ENCODE measurements at regions not wholly inside any gene's neighbourhood (a gene's known extent, or its start where the extent isn't known, plus 50 kb on each side); places are given as distances from the start of the nearest gene placed in this dataset.

DNA sequence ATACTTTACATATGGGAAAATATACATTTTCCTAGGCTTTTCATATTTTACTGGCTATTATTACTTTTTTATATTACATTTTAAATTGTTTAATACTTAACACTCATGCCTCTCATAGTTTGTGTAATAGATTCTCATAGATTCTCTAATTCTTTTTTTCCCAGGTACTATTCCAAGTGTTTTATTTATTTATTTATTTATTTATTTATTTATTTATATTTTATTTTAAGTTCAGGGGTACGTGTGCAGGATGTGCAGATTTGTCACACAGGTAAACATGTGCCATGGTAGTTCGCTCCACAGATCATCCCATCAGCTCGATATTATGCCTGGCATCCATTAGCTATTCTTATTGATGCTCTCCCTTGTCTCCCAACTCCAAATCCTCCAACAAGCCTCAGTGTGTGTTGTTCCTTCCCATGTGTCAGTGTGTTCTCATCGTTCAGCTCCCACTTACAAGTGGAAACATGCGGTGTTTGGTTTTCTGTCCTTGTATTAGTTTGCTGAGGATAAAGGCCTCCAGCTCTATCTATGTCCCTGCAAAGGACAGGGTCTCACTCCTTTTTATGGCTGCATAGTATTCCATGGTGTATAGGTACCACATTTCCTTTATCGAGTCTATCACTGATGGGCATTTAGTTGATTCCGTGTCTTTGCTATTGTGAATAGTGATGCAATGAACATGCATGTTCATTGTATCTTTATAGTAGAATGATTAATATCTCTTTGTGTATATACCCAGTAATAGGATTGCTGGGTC, 205.4 kb upstream of the P2RY1 start:
- ATAC-seq (ENCODE audit: low read depth) (no peak), DNase-seq (ENCODE audit: low spot score) (no peak)
- H3K9me3 ChIP-seq (ENCODE audit: severe bottlenecking) = no peaks in the 10 kb centered on the region

GRCh38 chr3:152635389-152635788, 199.5 kb upstream of the P2RY1 start:
- no peaks in the 10 kb centered on the region for H3K36me3 ChIP-seq (ENCODE audit: low read depth)
- peaks cover 10% of the 10 kb centered on the region for H3K4me1 ChIP-seq (ENCODE audit: insufficient read depth, poor library complexity, severe bottlenecking)
- ATAC-seq (ENCODE audit: low read depth) (no peak), DNase-seq (ENCODE audit: low spot score) (no peak)
- H3K27me3 ChIP-seq (ENCODE audit: insufficient read depth, poor library complexity, severe bottlenecking) = no peaks in the 10 kb centered on the region
- TF ChIP-seq CTCF (IDR thresholded peaks at IDR 0.05; ENCODE audit: poor library complexity, severe bottlenecking) = no peak
- H3K27ac ChIP-seq (ENCODE audit: poor library complexity, severe bottlenecking) = no peak overlapping the region
- H3K9me3 ChIP-seq (ENCODE audit: severe bottlenecking) = no peaks in the 10 kb centered on the region
- H3K4me3 ChIP-seq (ENCODE audit: severe bottlenecking) = no peak overlapping the region

More for the DNA sequence above, 205.4 kb upstream of the P2RY1 start:
- Histone ChIP-seq H3K27me3 (ENCODE audit: insufficient read depth, poor library complexity, severe bottlenecking) (no peaks in the 10 kb centered on the region), H3K4me3 (ENCODE audit: severe bottlenecking) (no peak overlapping the region), H3K27ac (ENCODE audit: poor library complexity, severe bottlenecking) (no peak overlapping the region), H3K36me3 (ENCODE audit: low read depth) (no peaks in the 10 kb centered on the region), H3K4me1 (ENCODE audit: insufficient read depth, poor library complexity, severe bottlenecking) (no peaks in the 10 kb centered on the region)
- TF ChIP-seq CTCF (IDR thresholded peaks at IDR 0.05; ENCODE audit: poor library complexity, severe bottlenecking) = no peak

- H3K9me3 ChIP-seq (ENCODE audit: severe bottlenecking) = no peaks in the 10 kb centered on the region
- no peak overlapping the region for H3K4me3 ChIP-seq (ENCODE audit: severe bottlenecking)
- H3K4me1 ChIP-seq (ENCODE audit: insufficient read depth, poor library complexity, severe bottlenecking) = peaks cover 10% of the 10 kb centered on the region
- TF ChIP-seq CTCF (IDR thresholded peaks at IDR 0.05; ENCODE audit: poor library complexity, severe bottlenecking) = no peak
- ATAC-seq (ENCODE audit: low read depth) (no peak), DNase-seq (ENCODE audit: low spot score) (no peak)
- no peaks in the 10 kb centered on the region for H3K27me3 ChIP-seq (ENCODE audit: insufficient read depth, poor library complexity, severe bottlenecking)
- no peaks in the 10 kb centered on the region for H3K36me3 ChIP-seq (ENCODE audit: low read depth)
- H3K27ac ChIP-seq (ENCODE audit: poor library complexity, severe bottlenecking) = no peak overlapping the region
These were observed 198.3 kb upstream of the P2RY1 start for GRCh38 chr3:152636651-152637050.

GRCh38 chr3:152638214-152638613, 196.7 kb upstream of the P2RY1 start:
- Histone ChIP-seq H3K27ac (ENCODE audit: poor library complexity, severe bottlenecking) (peak overlapping the region; percentile 25), H3K4me1 (ENCODE audit: insufficient read depth, poor library complexity, severe bottlenecking) (peaks cover 10% of the 10 kb centered on the region), H3K27me3 (ENCODE audit: insufficient read depth, poor library complexity, severe bottlenecking) (no peaks in the 10 kb centered on the region), H3K9me3 (ENCODE audit: severe bottlenecking) (no peaks in the 10 kb centered on the region), H3K36me3 (ENCODE audit: low read depth) (no peaks in the 10 kb centered on the region), H3K4me3 (ENCODE audit: severe bottlenecking) (no peak overlapping the region)
- no peak for TF ChIP-seq CTCF (IDR thresholded peaks at IDR 0.05; ENCODE audit: poor library complexity, severe bottlenecking)
- ATAC-seq (ENCODE audit: low read depth) = no peak
- DNase-seq (ENCODE audit: low spot score) = no peak
